PC-9 (cell line): ENCODE measurements at regions not wholly inside any gene's neighbourhood (a gene's known extent, or its start where the extent isn't known, plus 50 kb on each side); places are given as distances from the start of the nearest gene placed in this dataset.

ENCODE experiments used
- EZH2 ChIP-seq: fragments of 200-600 bp; sonication (generic); IDR thresholded peaks from 2 replicates; pipeline ENCODE4 v1.8.0; 2017; ENCODE audit warnings: antibody characterized with exemption, low read depth
- TF ChIP-seq, protein P1 (sequence below): fragments of 200-600 bp; sonication (generic); conservative IDR thresholded peaks from 2 replicates; pipeline ENCODE4 v1.6.1; 2017; ENCODE audit warnings: mixed run types, antibody characterized with exemption, mild to moderate bottlenecking, moderate library complexity

DNA sequence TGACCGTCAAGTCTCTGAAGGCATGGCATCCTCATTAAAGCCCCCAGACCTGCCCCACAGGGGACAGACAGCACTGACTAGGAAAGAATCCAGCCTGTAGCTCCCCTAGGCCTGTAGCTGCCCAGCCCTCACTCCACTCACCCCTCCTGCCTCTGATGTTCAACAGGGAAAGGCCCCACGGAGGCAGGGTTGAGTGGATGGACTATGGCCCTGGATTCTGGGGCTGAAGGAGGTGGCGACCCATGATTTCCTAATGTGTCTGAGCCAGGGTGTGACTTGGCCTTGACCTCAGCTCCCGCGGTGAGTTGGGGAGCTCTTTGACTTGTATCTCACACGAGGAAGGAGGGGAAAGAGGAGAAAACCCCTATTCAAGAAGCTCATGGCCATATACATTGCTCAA, 238.5 kb upstream of the CSF3R start:
- no peak for TF ChIP-seq EZH2
- TF ChIP-seq, protein P1, sequence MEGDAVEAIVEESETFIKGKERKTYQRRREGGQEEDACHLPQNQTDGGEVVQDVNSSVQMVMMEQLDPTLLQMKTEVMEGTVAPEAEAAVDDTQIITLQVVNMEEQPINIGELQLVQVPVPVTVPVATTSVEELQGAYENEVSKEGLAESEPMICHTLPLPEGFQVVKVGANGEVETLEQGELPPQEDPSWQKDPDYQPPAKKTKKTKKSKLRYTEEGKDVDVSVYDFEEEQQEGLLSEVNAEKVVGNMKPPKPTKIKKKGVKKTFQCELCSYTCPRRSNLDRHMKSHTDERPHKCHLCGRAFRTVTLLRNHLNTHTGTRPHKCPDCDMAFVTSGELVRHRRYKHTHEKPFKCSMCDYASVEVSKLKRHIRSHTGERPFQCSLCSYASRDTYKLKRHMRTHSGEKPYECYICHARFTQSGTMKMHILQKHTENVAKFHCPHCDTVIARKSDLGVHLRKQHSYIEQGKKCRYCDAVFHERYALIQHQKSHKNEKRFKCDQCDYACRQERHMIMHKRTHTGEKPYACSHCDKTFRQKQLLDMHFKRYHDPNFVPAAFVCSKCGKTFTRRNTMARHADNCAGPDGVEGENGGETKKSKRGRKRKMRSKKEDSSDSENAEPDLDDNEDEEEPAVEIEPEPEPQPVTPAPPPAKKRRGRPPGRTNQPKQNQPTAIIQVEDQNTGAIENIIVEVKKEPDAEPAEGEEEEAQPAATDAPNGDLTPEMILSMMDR, result no peak
